ENCODE measurements at regions not wholly inside any gene's neighbourhood (a gene's known extent, or its start where the extent isn't known, plus 50 kb on each side); places are given as distances from the start of the nearest gene placed in this dataset.

DNA sequence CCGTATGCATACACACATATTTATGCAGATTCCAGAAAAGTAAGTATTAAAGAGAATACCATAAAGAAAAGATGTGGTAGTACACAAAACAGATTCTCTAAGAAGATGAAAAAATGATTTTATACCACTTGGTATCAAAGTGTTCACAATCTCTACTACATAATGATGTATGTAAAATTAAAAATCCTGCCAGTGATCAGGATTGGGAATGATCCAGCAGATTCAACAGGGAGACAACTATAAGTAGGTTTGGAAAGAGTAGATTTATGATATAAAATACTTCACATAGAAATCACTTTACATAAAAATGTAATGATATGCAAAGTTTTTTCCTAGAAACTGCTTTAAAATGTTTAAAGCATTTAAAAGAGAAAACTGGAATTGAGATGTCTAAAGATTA lies 447.0 kb downstream of the CNTNAP4 start:
- TF ChIP-seq EZH2 (IDR thresholded peaks at IDR 0.05; ENCODE audit: insufficient read depth, poor library complexity, severe bottlenecking) (no peak), EZH2phosphoT487 (IDR thresholded peaks at IDR 0.05; ENCODE audit: insufficient read depth, low read depth) (no peak)
